PC-3 (cell line): ENCODE measurements at regions not wholly inside any gene's neighbourhood (a gene's known extent, or its start where the extent isn't known, plus 50 kb on each side); places are given as distances from the start of the nearest gene placed in this dataset.

Experiments used
- ATAC-seq: fragments of 200-7000 bp; cut with Tn5 transposase; 2 replicates; pipeline ENCODE4 v1.9.1; 2020; ENCODE audit warnings: mild to moderate bottlenecking, moderate library complexity
- BruUV-seq: library from RNA; stranded (reverse); fragments of 400-500 nt; replicated peaks from 2 replicates; lab custom pipeline; 2021; lab: Mats Ljungman, UMichigan
- CTCF ChIA-PET: fragments of 300-600 bp; sonication (Branson Sonifier 250); formaldehyde crosslinking; loops from one replicate; lab custom pipeline; 2022; ENCODE audit warnings: antibody characterized with exemption; lab: Charles Lee
- POLR2A ChIA-PET: fragments of 300-600 bp; sonication (Branson Sonifier 250); formaldehyde crosslinking; loops from one replicate; lab custom pipeline; 2022; ENCODE audit warnings: antibody characterized with exemption; ENCODE audit not compliant: unreplicated experiment; lab: Charles Lee
- DNase-seq: peaks from one replicate; pipeline ENCODE4 v3.0.0-alpha.2; 2015
- H2AFZ ChIP-seq: fragments of 300-600 bp; sonication (generic); 2 replicates; pipeline ENCODE4 v1.6.0; 2016; ENCODE audit warnings: antibody characterized with exemption, low read length
- H3F3A ChIP-seq: fragments of 300-600 bp; sonication (generic); one replicate; pipeline ENCODE4 v1.6.0; 2017; ENCODE audit warnings: antibody characterized with exemption, low read length, control low read depth, mild to moderate bottlenecking; ENCODE audit not compliant: unreplicated experiment
- H3K27ac ChIP-seq: fragments of 300-600 bp; sonication (generic); 2 replicates; pipeline ENCODE4 v1.5.1; 2016; ENCODE audit warnings: mild to moderate bottlenecking, low read length
- H3K27me3 ChIP-seq: fragments of 300-600 bp; sonication (generic); 2 replicates; pipeline ENCODE4 v1.6.1; 2016; ENCODE audit warnings: low read length, mixed read lengths
- H3K36me3 ChIP-seq: fragments of 300-600 bp; sonication (generic); 2 replicates; pipeline ENCODE4 v1.6.1; 2016; ENCODE audit warnings: low read depth, mixed run types, low read length, mixed read lengths
- H3K4me1 ChIP-seq: fragments of 300-600 bp; sonication (generic); 2 replicates; pipeline ENCODE4 v1.5.1; 2016; ENCODE audit warnings: low read length; ENCODE audit not compliant: insufficient read depth
- H3K4me2 ChIP-seq: fragments of 300-600 bp; sonication (generic); 2 replicates; pipeline ENCODE4 v1.6.0; 2016; ENCODE audit warnings: low read length
- H3K4me3 ChIP-seq: fragments of 300-600 bp; sonication (generic); 2 replicates; pipeline ENCODE4 v1.5.1; 2016; ENCODE audit warnings: mild to moderate bottlenecking, low read length, mixed read lengths
- H3K79me2 ChIP-seq: fragments of 300-600 bp; sonication (generic); 2 replicates; pipeline ENCODE4 v1.6.1; 2017; ENCODE audit warnings: low read length, mixed read lengths
- H3K9ac ChIP-seq: fragments of 300-600 bp; sonication (generic); 2 replicates; pipeline ENCODE4 v1.6.0; 2016; ENCODE audit warnings: mild to moderate bottlenecking, low read length
- H3K9me2 ChIP-seq: fragments of 300-600 bp; sonication (generic); replicated peaks from 2 replicates; pipeline ENCODE4 v1.6.1; 2016; ENCODE audit warnings: mixed run types, low read length, mixed read lengths
- H3K9me3 ChIP-seq: fragments of 300-600 bp; sonication (generic); 2 replicates; pipeline ENCODE4 v1.6.1; 2016; ENCODE audit warnings: low read length, mixed read lengths
- H4K20me1 ChIP-seq: fragments of 300-600 bp; sonication (generic); 2 replicates; pipeline ENCODE4 v1.6.1; 2016; ENCODE audit warnings: low read length, mixed read lengths
- CTCF ChIP-seq: fragments of 300-600 bp; sonication (generic); conservative IDR thresholded peaks from 2 replicates; pipeline ENCODE4 v1.5.1; 2017; ENCODE audit warnings: antibody characterized with exemption, low read depth, mild to moderate bottlenecking, low read length
- EZH2 ChIP-seq: fragments of 300-600 bp; sonication (generic); IDR thresholded peaks from one replicate; pipeline ENCODE4 v1.6.1; 2017; ENCODE audit warnings: antibody characterized with exemption, mild to moderate bottlenecking, low read length; ENCODE audit not compliant: unreplicated experiment
- EZH2phosphoT487 ChIP-seq: fragments of 300-600 bp; sonication (generic); IDR thresholded peaks from 2 replicates; pipeline ENCODE4 v1.6.1; 2018; ENCODE audit warnings: mild to moderate bottlenecking, antibody characterized with exemption, low read length, borderline replicate concordance
- intact Hi-C: fragments of 100-400 bp; cut with micrococcal nuclease; formaldehyde crosslinking; loops from 2 replicates; pipeline ENCODE4 v1.9.0; 2023

GRCh38 chr9:79408617-79409016 is 163.1 kb upstream of the TLE4 start:
- no peak for DNase-seq
- ChIA-PET POLR2A (no interaction called here), CTCF (no interaction called here)
- H3F3A ChIP-seq, result no peaks in the 10 kb centered on the region
- H3K4me2 ChIP-seq, result no peak overlapping the region
- TF ChIP-seq EZH2phosphoT487 (no peak), CTCF (no peak), EZH2 (no peak)
- no peak overlapping the region for H3K4me3 ChIP-seq
- H4K20me1 ChIP-seq, result no peaks in the 10 kb centered on the region
- no peak overlapping the region for H3K27ac ChIP-seq
- no peaks in the 10 kb centered on the region for H3K9me2 ChIP-seq
- H3K9me3 ChIP-seq, result no peaks in the 10 kb centered on the region
- intact Hi-C loops, result no loop called here
- BruUV-seq, result no TSS peak
- no peaks in the 10 kb centered on the region for H3K27me3 ChIP-seq
- no peaks in the 10 kb centered on the region for H3K79me2 ChIP-seq
- H3K9ac ChIP-seq, result no peak overlapping the region
- H3K36me3 ChIP-seq, result no peaks in the 10 kb centered on the region
- no peak overlapping the region for H2AFZ ChIP-seq
- no peaks in the 10 kb centered on the region for H3K4me1 ChIP-seq
- no peak for ATAC-seq

- no peak for ATAC-seq
- Histone ChIP-seq H3K27ac (no peak overlapping the region), H4K20me1 (no peaks in the 10 kb centered on the region), H3K9ac (no peak overlapping the region), H3K27me3 (no peaks in the 10 kb centered on the region), H3K9me2 (no peaks in the 10 kb centered on the region), H2AFZ (no peak overlapping the region), H3K4me2 (no peak overlapping the region), H3K4me3 (no peak overlapping the region), H3K36me3 (no peaks in the 10 kb centered on the region), H3K4me1 (no peaks in the 10 kb centered on the region), H3K79me2 (no peaks in the 10 kb centered on the region), H3K9me3 (no peaks in the 10 kb centered on the region), H3F3A (no peaks in the 10 kb centered on the region)
- no peak for DNase-seq
- no TSS peak for BruUV-seq
- TF ChIP-seq EZH2phosphoT487 (no peak), EZH2 (no peak), CTCF (no peak)
- intact Hi-C loops, result no loop called here
- ChIA-PET CTCF (no interaction called here), POLR2A (no interaction called here)
These were observed 162.5 kb upstream of the TLE4 start for GRCh38 chr9:79409182-79409823.

- H3K9me2 ChIP-seq, result no peaks in the 10 kb centered on the region
- no peak overlapping the region for H3K27ac ChIP-seq
- H3K4me2 ChIP-seq, result no peak overlapping the region
- no peaks in the 10 kb centered on the region for H3K79me2 ChIP-seq
- CTCF ChIA-PET, result no interaction called here
- no TSS peak for BruUV-seq
- no peak overlapping the region for H2AFZ ChIP-seq
- H3K9ac ChIP-seq, result no peak overlapping the region
- no peak for TF ChIP-seq EZH2phosphoT487
- no peak for TF ChIP-seq EZH2
- no peak for TF ChIP-seq CTCF
- H3K4me3 ChIP-seq, result no peak overlapping the region
- no peaks in the 10 kb centered on the region for H3K27me3 ChIP-seq
- POLR2A ChIA-PET, result interaction anchor here (0.6 kb wide), 1 partner anchor 13 kb away, joined by 6 read pairs; no protein-coding TSS in a partner anchor
- H4K20me1 ChIP-seq, result no peaks in the 10 kb centered on the region
- intact Hi-C loops, result no loop called here
- H3K36me3 ChIP-seq, result no peaks in the 10 kb centered on the region
- H3K9me3 ChIP-seq, result no peaks in the 10 kb centered on the region; the same call in 1 of the 2 replicates
- no peak for ATAC-seq
- no peaks in the 10 kb centered on the region for H3K4me1 ChIP-seq
- no peak for DNase-seq
- H3F3A ChIP-seq, result no peaks in the 10 kb centered on the region
These were observed 145.9 kb upstream of the TLE4 start for GRCh38 chr9:79425840-79426239.
